HEK293 (cell line): ENCODE measurements at regions not wholly inside any gene's neighbourhood (a gene's known extent, or its start where the extent isn't known, plus 50 kb on each side); places are given as distances from the start of the nearest gene placed in this dataset.

Experiments used
- CTCF ChIA-PET: fragments of 350-600 bp; formaldehyde crosslinking; extraction: SDS; loops from one replicate; lab custom pipeline; 2021; ENCODE audit warnings: antibody characterized with exemption; lab: Yijun Ruan, JAX
- POLR2A ChIA-PET: fragments of 300-600 bp; formaldehyde crosslinking; extraction: SDS; loops from one replicate; lab custom pipeline; 2020; ENCODE audit warnings: antibody characterized with exemption, inconsistent platforms; lab: Yijun Ruan, JAX
- H3K27ac ChIP-seq: fragments of 200-500 bp; sonication (Bioruptor generic); 2 replicates; pipeline ENCODE4 v1.5.1; 2014; ENCODE audit warnings: low read depth, low read length, control low read depth, inconsistent platforms; ENCODE audit errors: extremely low read depth
- H3K36me3 ChIP-seq, 2 experiments: fragments of 200-500 bp in 1 of 2; sonication (Bioruptor generic) in 1 of 2; 1 replicate in 1 of 2; 2 replicates in 1 of 2; pipeline ENCODE4 v1.5.1; 2014 to 2017; ENCODE audit warnings: inconsistent platforms in 2 of 2, low read length in 2 of 2; ENCODE audit not compliant: control insufficient read depth in 2 of 2, insufficient read depth in 1 of 2
- H3K4me1 ChIP-seq: fragments of 200-500 bp; sonication (Bioruptor generic); 2 replicates; pipeline ENCODE4 v1.5.1; 2014; ENCODE audit warnings: mild to moderate bottlenecking, low read length, inconsistent platforms; ENCODE audit not compliant: control insufficient read depth, insufficient read depth
- H3K4me3 ChIP-seq: 2 replicates; pipeline ENCODE4 v1.5.1; 2011; ENCODE audit warnings: low read depth, mild to moderate bottlenecking, control low read depth, low read length, moderate library complexity
- H3K9me3 ChIP-seq: fragments of 200-500 bp; sonication (Bioruptor generic); 2 replicates; pipeline ENCODE4 v1.5.1; 2014; ENCODE audit warnings: low read depth, low read length, inconsistent platforms; ENCODE audit not compliant: control insufficient read depth, insufficient read depth
- ATF2 ChIP-seq: fragments of 450-650 bp; formaldehyde crosslinking; IDR thresholded peaks from 2 replicates; pipeline ENCODE4 v1.5.1; 2016; ENCODE audit warnings: missing biosample characterization, missing genetic modification characterization, low read depth
- GLIS1 ChIP-seq: fragments of 450-650 bp; formaldehyde crosslinking; IDR thresholded peaks from 2 replicates; pipeline ENCODE4 v1.5.1; 2016; ENCODE audit warnings: missing biosample characterization, missing genetic modification characterization
- RBAK ChIP-seq: fragments of 450-650 bp; formaldehyde crosslinking; IDR thresholded peaks from 2 replicates; pipeline ENCODE4 v1.5.1; 2016; ENCODE audit warnings: missing biosample characterization, missing genetic modification characterization
- WT1 ChIP-seq: fragments of 450-650 bp; formaldehyde crosslinking; IDR thresholded peaks from 2 replicates; pipeline ENCODE4 v1.5.1; 2016; ENCODE audit warnings: missing biosample characterization, missing genetic modification characterization
- ZBTB17 ChIP-seq: fragments of 450-650 bp; formaldehyde crosslinking; IDR thresholded peaks from 2 replicates; pipeline ENCODE4 v1.5.1; 2016; ENCODE audit warnings: missing biosample characterization, missing genetic modification characterization
- ZBTB26 ChIP-seq: fragments of 450-650 bp; formaldehyde crosslinking; optimal IDR thresholded peaks from 2 replicates; pipeline ENCODE3; 2016; ENCODE audit warnings: missing biosample characterization, mild to moderate bottlenecking, missing genetic modification characterization
- ZBTB48 ChIP-seq: fragments of 450-650 bp; formaldehyde crosslinking; IDR thresholded peaks from 2 replicates; pipeline ENCODE4 v1.5.1; 2016; ENCODE audit warnings: missing biosample characterization, missing genetic modification characterization
- ZNF112 ChIP-seq: fragments of 450-650 bp; formaldehyde crosslinking; IDR thresholded peaks from 2 replicates; pipeline ENCODE4 v1.5.0; 2017; ENCODE audit warnings: missing biosample characterization, missing genetic modification characterization
- ZNF175 ChIP-seq: fragments of 450-650 bp; formaldehyde crosslinking; IDR thresholded peaks from 2 replicates; pipeline ENCODE4 v1.5.1; 2016; ENCODE audit warnings: missing biosample characterization, missing genetic modification characterization
- ZNF211 ChIP-seq: fragments of 450-650 bp; formaldehyde crosslinking; IDR thresholded peaks from 2 replicates; pipeline ENCODE4 v1.5.1; 2016; ENCODE audit warnings: low read depth, missing biosample characterization, missing genetic modification characterization
- ZNF248 ChIP-seq: fragments of 450-650 bp; formaldehyde crosslinking; IDR thresholded peaks from 2 replicates; pipeline ENCODE4 v1.5.1; 2017; ENCODE audit warnings: missing biosample characterization, missing genetic modification characterization
- ZNF292 ChIP-seq: fragments of 450-650 bp; formaldehyde crosslinking; IDR thresholded peaks from 2 replicates; pipeline ENCODE4 v1.5.1; 2016; ENCODE audit warnings: low read depth, missing biosample characterization, missing genetic modification characterization, borderline replicate concordance
- ZNF341 ChIP-seq: fragments of 450-650 bp; formaldehyde crosslinking; IDR thresholded peaks from 2 replicates; pipeline ENCODE4; 2016; ENCODE audit warnings: low read depth, missing biosample characterization, missing genetic modification characterization
- ZNF350 ChIP-seq: fragments of 450-650 bp; formaldehyde crosslinking; IDR thresholded peaks from 2 replicates; pipeline ENCODE4 v1.5.0; 2017; ENCODE audit warnings: missing biosample characterization, mild to moderate bottlenecking, missing genetic modification characterization
- ZNF404 ChIP-seq: fragments of 450-650 bp; formaldehyde crosslinking; IDR thresholded peaks from 2 replicates; pipeline ENCODE4 v1.5.1; 2017; ENCODE audit warnings: missing biosample characterization, missing genetic modification characterization
- ZNF433 ChIP-seq: fragments of 450-650 bp; formaldehyde crosslinking; IDR thresholded peaks from 2 replicates; pipeline ENCODE4 v1.5.1; 2016; ENCODE audit warnings: missing biosample characterization, missing genetic modification characterization, low read depth
- ZNF488 ChIP-seq: fragments of 450-650 bp; formaldehyde crosslinking; IDR thresholded peaks from 2 replicates; pipeline ENCODE4 v1.5.1; 2016; ENCODE audit warnings: missing biosample characterization, missing genetic modification characterization
- ZNF558 ChIP-seq: fragments of 450-650 bp; formaldehyde crosslinking; IDR thresholded peaks from 2 replicates; pipeline ENCODE4 v1.5.1; 2016; ENCODE audit warnings: missing biosample characterization, missing genetic modification characterization
- ZNF560 ChIP-seq: fragments of 450-650 bp; formaldehyde crosslinking; IDR thresholded peaks from 2 replicates; pipeline ENCODE4 v1.5.1; 2017; ENCODE audit warnings: missing biosample characterization, missing genetic modification characterization, borderline replicate concordance
- ZNF692 ChIP-seq: fragments of 450-650 bp; formaldehyde crosslinking; IDR thresholded peaks from 2 replicates; pipeline ENCODE4 v1.5.1; 2016; ENCODE audit warnings: missing biosample characterization, missing genetic modification characterization
- ZNF747 ChIP-seq: fragments of 450-650 bp; formaldehyde crosslinking; IDR thresholded peaks from 2 replicates; pipeline ENCODE4 v1.5.1; 2016; ENCODE audit warnings: missing biosample characterization, missing genetic modification characterization
- ZNF777 ChIP-seq: fragments of 450-650 bp; formaldehyde crosslinking; IDR thresholded peaks from 2 replicates; pipeline ENCODE4 v1.5.1; 2017; ENCODE audit warnings: missing biosample characterization, missing genetic modification characterization, borderline replicate concordance
- ZNF837 ChIP-seq: fragments of 450-650 bp; formaldehyde crosslinking; IDR thresholded peaks from 2 replicates; pipeline ENCODE4 v1.5.1; 2016; ENCODE audit warnings: missing biosample characterization, missing genetic modification characterization

GRCh38 chr5:35458824-35459207 lies 158.8 kb upstream of the SPEF2 start:
- Histone ChIP-seq H3K4me3 (no peak overlapping the region), H3K4me1 (no peaks in the 10 kb centered on the region), H3K27ac (no peak overlapping the region), H3K9me3 (no peaks in the 10 kb centered on the region), H3K36me3 (no peaks in the 10 kb centered on the region)
- no peak for TF ChIP-seq ZNF692
- TF ChIP-seq ZNF747 (tag by site-specific recombination) = no peak
- TF ChIP-seq GLIS1 (tag by site-specific recombination) = no peak
- no peak for TF ChIP-seq ZBTB17
- no peak for TF ChIP-seq RBAK (tag by site-specific recombination)
- no peak for TF ChIP-seq ZNF558 (tag by site-specific recombination)
- no peak for TF ChIP-seq ZNF837
- no peak for TF ChIP-seq ZNF350 (tag by site-specific recombination)
- no peak for TF ChIP-seq ZNF292 (tag by site-specific recombination)
- TF ChIP-seq ZNF404 = no peak
- no peak for TF ChIP-seq ZNF433 (tag by site-specific recombination)
- no peak for TF ChIP-seq WT1 (tag by site-specific recombination)
- ChIA-PET POLR2A (no interaction called here), CTCF (no interaction called here)

GRCh38 chr5:35457912-35458823 lies 159.5 kb upstream of the SPEF2 start:
- no peaks in the 10 kb centered on the region for H3K36me3 ChIP-seq
- H3K4me3 ChIP-seq = no peak overlapping the region
- no peaks in the 10 kb centered on the region for H3K9me3 ChIP-seq
- POLR2A ChIA-PET = no interaction called here
- no peak for TF ChIP-seq ZBTB48 (tag by site-specific recombination)
- no peak for TF ChIP-seq ZNF560 (tag by site-specific recombination)
- no peak for TF ChIP-seq ZNF112 (tag by site-specific recombination)
- TF ChIP-seq, all 188 proteins: peak for 0
- CTCF ChIA-PET = no interaction called here
- H3K27ac ChIP-seq = no peak overlapping the region
- H3K4me1 ChIP-seq = no peaks in the 10 kb centered on the region

- Histone ChIP-seq H3K27ac (no peak overlapping the region), H3K4me1 (no peaks in the 10 kb centered on the region), H3K4me3 (no peak overlapping the region), H3K36me3 (no peaks in the 10 kb centered on the region), H3K9me3 (no peaks in the 10 kb centered on the region)
- CTCF ChIA-PET = interaction anchor here (1.3 kb wide), 1 partner anchor 20 kb away, joined by 5 read pairs; no protein-coding TSS in a partner anchor
- no peak for TF ChIP-seq ZNF777 (tag by site-specific recombination)
- TF ChIP-seq ZNF488 (tag by site-specific recombination) = no peak
- TF ChIP-seq ATF2 (tag by site-specific recombination) = no peak
- no peak for TF ChIP-seq ZBTB26
- TF ChIP-seq ZNF341 (tag by site-specific recombination) = no peak
- TF ChIP-seq ZNF248 (tag by site-specific recombination) = no peak
- no peak for TF ChIP-seq ZNF175 (tag by site-specific recombination)
- no peak for TF ChIP-seq ZNF211 (tag by site-specific recombination)
- POLR2A ChIA-PET = no interaction called here
These were observed 161.2 kb upstream of the SPEF2 start for GRCh38 chr5:35456506-35456905.
